ENCODE measurements at regions not wholly inside any gene's neighbourhood (a gene's known extent, or its start where the extent isn't known, plus 50 kb on each side); places are given as distances from the start of the nearest gene placed in this dataset.
"Not testable (repeated sequence)": the region's sequence is repeated elsewhere in the genome, so short reads cannot be mapped to it uniquely, and the experiment has no call there.

DNA sequence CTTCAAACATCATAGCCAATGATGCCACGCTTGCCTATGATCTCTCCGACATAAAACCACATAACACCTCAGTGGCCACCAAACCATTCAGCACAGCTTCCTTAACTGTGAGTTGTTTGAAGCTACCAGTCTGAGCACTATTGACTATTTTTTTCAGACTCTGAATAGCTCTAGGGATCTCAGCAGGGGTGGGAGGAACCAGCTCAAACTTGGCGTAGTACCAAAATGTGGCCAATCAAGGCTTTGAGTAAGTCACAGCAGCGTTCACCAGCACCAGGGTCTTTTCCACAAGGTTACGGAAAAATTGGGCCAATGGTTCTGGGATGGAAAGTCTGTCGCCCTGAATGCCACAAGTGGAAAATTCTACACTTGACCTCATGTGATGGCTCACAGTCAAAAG, 70.6 kb downstream of the SMPDL3A start:
- Histone ChIP-seq H3K4me1 (peaks cover 7% of the 10 kb centered on the region), H3K27me3 (no peaks in the 10 kb centered on the region), H3K27ac (no peak overlapping the region), H3K4me2 (peak overlapping the region; percentile 17; the same call in 1 of the 2 replicates), H3K36me3 (no peaks in the 10 kb centered on the region), H3K9ac (no peak overlapping the region), H3K4me3 (no peak overlapping the region), H4K20me1 (no peaks in the 10 kb centered on the region), H3K9me3 (no peaks in the 10 kb centered on the region)
- TF ChIP-seq Cebpa-rat (IDR thresholded peaks at IDR 0.05), result no peak

DNA sequence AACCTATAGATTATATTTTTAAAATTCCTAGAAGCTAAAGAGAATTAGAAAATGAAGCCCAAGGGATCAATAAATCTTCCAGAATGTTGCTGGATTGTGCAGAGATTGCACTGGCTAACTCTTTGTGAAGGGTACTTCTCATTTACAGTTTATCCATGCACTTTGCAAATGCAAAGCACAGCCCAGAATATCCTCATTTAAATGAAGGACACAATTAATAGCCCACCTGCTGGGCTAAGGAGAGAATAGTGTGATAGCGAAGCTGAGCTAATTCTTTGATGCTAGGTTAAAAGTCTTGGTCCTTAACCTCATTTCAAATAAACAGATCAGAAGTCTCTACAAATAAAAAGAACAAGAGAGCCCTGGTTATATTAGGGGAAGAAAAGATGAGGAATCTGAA, 72.5 kb downstream of the SMPDL3A start:
- H3K4me1 ChIP-seq, result peaks cover 7% of the 10 kb centered on the region
- no peaks in the 10 kb centered on the region for H4K20me1 ChIP-seq
- H3K9me3 ChIP-seq, result no peaks in the 10 kb centered on the region
- no peak overlapping the region for H3K9ac ChIP-seq
- H3K27ac ChIP-seq, result no peak overlapping the region
- TF ChIP-seq Cebpa-rat (IDR thresholded peaks at IDR 0.05), result no peak
- H3K4me3 ChIP-seq, result no peak overlapping the region
- H3K4me2 ChIP-seq, result no peak overlapping the region
- no peaks in the 10 kb centered on the region for H3K27me3 ChIP-seq
- H3K36me3 ChIP-seq, result no peaks in the 10 kb centered on the region

DNA sequence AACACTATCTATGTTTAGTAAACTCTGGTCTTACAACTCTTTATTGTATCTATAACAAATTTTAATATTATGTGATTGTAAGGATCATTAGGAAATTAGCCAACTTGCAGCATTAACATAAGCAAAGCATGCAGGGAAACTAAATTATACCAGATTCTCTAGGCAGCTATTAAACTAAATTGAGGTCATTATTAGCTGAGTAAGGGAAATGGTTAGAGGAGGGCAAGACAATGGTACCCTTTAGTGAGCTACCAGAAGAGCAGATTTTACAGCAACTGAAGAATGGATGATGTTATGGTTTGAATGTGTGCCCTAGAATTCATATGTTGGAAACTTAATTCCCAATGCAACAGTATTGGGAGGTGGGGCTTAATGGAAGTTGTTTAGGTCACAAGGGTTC, 79.1 kb downstream of the SMPDL3A start:
- H4K20me1 ChIP-seq, result no peaks in the 10 kb centered on the region
- H3K4me3 ChIP-seq, result no peak overlapping the region
- no peak for TF ChIP-seq Cebpa-rat (IDR thresholded peaks at IDR 0.05)
- H3K36me3 ChIP-seq, result no peaks in the 10 kb centered on the region
- no peak overlapping the region for H3K4me2 ChIP-seq
- H3K27me3 ChIP-seq, result no peaks in the 10 kb centered on the region
- no peaks in the 10 kb centered on the region for H3K9me3 ChIP-seq
- H3K27ac ChIP-seq, result no peak overlapping the region
- no peak overlapping the region for H3K9ac ChIP-seq
- H3K4me1 ChIP-seq, result no peaks in the 10 kb centered on the region

DNA sequence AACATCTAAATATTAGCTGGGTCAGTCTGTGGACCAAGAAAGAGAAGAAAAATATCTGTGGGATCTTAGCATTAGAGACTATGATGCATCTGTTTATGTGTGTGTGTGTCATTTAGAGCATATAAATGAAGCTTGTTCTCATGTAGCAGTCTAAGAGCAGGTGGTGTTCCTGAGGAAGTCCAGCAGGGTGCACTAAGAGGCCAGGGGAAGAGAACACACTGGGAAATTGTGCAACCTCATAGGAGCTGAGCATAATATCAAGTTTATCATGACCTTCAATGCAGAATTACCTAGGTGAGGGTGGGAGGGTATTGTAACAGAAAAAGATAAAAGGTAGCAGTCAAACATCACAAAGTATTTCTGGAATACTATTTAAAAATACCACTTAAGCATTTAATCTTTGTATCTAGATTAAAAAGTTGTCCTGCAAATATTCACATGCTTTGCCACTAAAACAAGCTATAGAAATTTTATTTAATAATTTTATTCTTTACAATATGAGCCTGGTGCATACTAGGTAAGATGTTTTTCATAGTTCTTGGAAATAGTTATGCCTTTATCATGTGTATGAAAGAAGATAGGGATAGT, 80.5 kb downstream of the SMPDL3A start:
- TF ChIP-seq Cebpa-rat (IDR thresholded peaks at IDR 0.05), result peak; percentile 66; the same call in 1 of the 2 replicates
- no peaks in the 10 kb centered on the region for H3K4me1 ChIP-seq
- H4K20me1 ChIP-seq, result no peaks in the 10 kb centered on the region
- H3K36me3 ChIP-seq, result no peaks in the 10 kb centered on the region
- H3K4me2 ChIP-seq, result no peak overlapping the region
- no peak overlapping the region for H3K27ac ChIP-seq
- H3K4me3 ChIP-seq, result no peak overlapping the region
- no peaks in the 10 kb centered on the region for H3K9me3 ChIP-seq
- H3K9ac ChIP-seq, result no peak overlapping the region
- H3K27me3 ChIP-seq, result no peaks in the 10 kb centered on the region

DNA sequence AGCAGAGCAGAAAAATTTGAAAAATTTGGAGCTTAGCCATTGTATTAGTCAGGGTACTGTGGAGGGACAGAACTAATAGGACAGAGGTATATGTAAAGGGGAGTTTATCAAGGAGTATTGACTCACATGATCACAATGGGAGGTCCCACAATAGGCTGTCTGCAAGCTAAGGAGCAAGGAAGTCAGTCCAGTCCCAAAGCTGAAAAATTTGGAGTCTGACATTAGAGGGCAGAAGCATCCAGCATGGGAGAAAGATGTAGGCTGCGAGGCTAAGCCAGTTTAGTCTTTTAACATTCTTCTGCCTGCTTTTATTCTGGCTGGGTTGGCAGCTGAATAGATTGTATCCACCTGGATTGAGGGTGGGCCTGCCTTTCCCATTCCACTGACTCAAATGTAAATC, 82.0 kb downstream of the SMPDL3A start:
- Histone ChIP-seq H3K4me1 (no peaks in the 10 kb centered on the region), H3K4me2 (no peak overlapping the region), H3K9me3 (no peaks in the 10 kb centered on the region), H3K36me3 (no peaks in the 10 kb centered on the region), H3K4me3 (no peak overlapping the region), H3K9ac (no peak overlapping the region), H3K27me3 (no peaks in the 10 kb centered on the region), H3K27ac (no peak overlapping the region), H4K20me1 (no peaks in the 10 kb centered on the region)
- no peak for TF ChIP-seq Cebpa-rat (IDR thresholded peaks at IDR 0.05)

DNA sequence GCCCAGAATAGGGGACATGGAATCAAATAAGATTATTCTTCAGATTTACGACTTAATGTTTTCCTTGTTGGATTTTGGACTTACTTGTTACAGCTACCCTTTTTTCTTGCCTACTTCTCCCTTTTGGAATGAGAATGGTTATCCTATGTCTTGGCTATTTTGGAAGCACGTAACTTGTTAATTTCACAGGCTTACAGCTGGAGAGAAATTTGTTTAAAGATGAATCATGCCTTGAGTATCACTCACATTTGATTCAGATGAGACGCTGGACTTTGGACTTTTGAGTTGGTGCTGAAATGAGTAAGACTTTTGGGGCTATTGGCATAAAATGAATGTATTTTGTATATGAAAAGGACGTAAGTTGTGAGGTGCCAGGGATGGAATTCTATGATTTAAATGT, 83.3 kb downstream of the SMPDL3A start:
- no peak overlapping the region for H3K4me2 ChIP-seq
- H3K4me3 ChIP-seq, result no peak overlapping the region
- no peak overlapping the region for H3K27ac ChIP-seq
- TF ChIP-seq Cebpa-rat (IDR thresholded peaks at IDR 0.05), result no peak
- H3K9me3 ChIP-seq, result no peaks in the 10 kb centered on the region
- no peaks in the 10 kb centered on the region for H3K36me3 ChIP-seq
- H4K20me1 ChIP-seq, result no peaks in the 10 kb centered on the region
- no peaks in the 10 kb centered on the region for H3K27me3 ChIP-seq
- H3K4me1 ChIP-seq, result no peaks in the 10 kb centered on the region
- H3K9ac ChIP-seq, result no peak overlapping the region

DNA sequence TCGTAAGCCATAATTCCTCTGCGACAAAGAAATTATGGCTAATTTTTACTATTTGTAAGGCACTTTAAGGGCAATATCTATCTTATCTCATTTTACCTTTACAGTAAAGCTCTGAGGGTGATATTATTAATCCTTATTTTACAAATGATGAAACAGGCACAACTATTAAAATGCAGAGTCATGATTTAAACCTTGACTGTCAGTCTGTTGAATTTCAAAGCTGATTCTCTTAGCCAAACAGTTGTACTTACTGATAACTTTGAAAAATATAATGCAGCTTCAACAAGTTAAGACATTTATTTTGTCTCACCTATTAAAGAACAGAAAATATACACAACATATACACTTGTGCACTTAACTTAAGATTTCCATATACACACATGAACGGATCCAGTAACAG, 88.2 kb downstream of the SMPDL3A start:
- no peak for TF ChIP-seq Cebpa-rat (IDR thresholded peaks at IDR 0.05)
- Histone ChIP-seq H3K9ac (no peak overlapping the region), H4K20me1 (no peaks in the 10 kb centered on the region), H3K27ac (no peak overlapping the region), H3K9me3 (no peaks in the 10 kb centered on the region), H3K4me3 (no peak overlapping the region), H3K4me1 (peaks cover 7% of the 10 kb centered on the region), H3K36me3 (no peaks in the 10 kb centered on the region), H3K4me2 (no peak overlapping the region), H3K27me3 (no peaks in the 10 kb centered on the region)

DNA sequence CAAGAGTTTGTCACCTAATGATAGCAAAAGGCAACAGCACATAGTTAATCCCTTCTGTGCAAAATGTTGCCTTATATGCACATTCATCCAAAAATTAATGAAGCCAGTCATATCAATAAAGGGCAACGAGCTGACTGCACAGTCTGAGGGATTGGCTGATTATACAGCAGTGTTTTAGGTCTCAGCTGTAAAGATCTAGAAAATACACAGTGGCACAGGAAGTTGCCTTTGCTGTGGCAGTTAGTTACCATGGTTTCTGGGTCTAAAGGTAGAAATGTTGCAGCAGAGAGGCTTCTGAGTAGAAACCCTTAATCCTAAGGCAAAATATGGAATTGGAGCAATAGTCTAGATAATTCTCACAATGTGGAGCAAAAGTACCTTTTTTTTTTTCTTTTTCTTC, 89.7 kb downstream of the SMPDL3A start:
- H3K9ac ChIP-seq, result no peak overlapping the region
- no peak overlapping the region for H3K27ac ChIP-seq
- no peaks in the 10 kb centered on the region for H3K36me3 ChIP-seq
- H3K9me3 ChIP-seq, result no peaks in the 10 kb centered on the region
- TF ChIP-seq Cebpa-rat (IDR thresholded peaks at IDR 0.05), result no peak
- H4K20me1 ChIP-seq, result no peaks in the 10 kb centered on the region
- no peak overlapping the region for H3K4me3 ChIP-seq
- H3K27me3 ChIP-seq, result no peaks in the 10 kb centered on the region
- H3K4me2 ChIP-seq, result no peak overlapping the region; the same call in 1 of the 2 replicates
- peaks cover 7% of the 10 kb centered on the region for H3K4me1 ChIP-seq

DNA sequence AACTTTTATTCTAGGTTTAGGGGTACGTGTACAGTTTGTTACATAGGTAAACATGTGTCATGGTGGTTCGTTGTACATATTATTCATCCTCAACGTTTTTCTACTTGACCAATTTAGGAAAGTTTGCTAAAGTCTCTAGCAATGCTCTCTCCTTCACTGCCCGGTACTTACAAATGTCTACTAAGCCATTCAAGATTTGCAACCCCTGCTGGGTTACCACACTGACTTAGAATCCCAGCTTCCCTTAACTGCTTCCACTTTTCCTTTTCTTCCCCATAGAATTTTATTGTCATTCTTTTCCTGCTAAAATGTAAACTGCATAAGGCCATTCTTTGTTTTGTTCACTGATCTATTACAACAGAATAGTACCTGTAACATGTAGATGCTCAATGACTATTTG, 97.4 kb downstream of the SMPDL3A start:
- no peak overlapping the region for H3K27ac ChIP-seq
- no peak overlapping the region for H3K4me2 ChIP-seq
- no peaks in the 10 kb centered on the region for H3K36me3 ChIP-seq
- no peak overlapping the region for H3K9ac ChIP-seq
- H3K9me3 ChIP-seq, result no peaks in the 10 kb centered on the region
- TF ChIP-seq Cebpa-rat (IDR thresholded peaks at IDR 0.05), result no peak
- no peaks in the 10 kb centered on the region for H3K27me3 ChIP-seq
- H3K4me3 ChIP-seq, result no peak overlapping the region
- no peaks in the 10 kb centered on the region for H4K20me1 ChIP-seq
- H3K4me1 ChIP-seq, result no peaks in the 10 kb centered on the region

DNA sequence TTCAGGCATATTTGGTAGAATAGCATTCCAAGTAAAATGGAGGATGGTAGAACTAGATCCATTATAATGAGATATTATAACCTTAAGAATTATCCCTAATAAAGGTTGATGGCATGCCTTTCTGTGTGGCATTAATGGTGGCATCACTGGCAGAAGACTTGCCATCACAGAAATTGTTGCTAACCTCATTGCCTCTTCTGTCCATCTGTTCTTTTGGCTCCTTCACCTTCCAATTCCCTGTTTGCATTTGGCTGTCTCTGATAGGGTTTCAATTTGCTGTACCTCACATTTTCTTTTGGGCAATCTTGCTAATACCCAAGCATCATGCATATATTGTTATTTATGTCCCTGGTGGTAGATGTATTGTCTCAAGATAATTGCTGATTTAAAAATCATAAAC, 98.9 kb downstream of the SMPDL3A start:
- Histone ChIP-seq H3K27me3 (no peaks in the 10 kb centered on the region), H3K9me3 (no peaks in the 10 kb centered on the region)
- no peak for TF ChIP-seq Cebpa-rat (IDR thresholded peaks at IDR 0.05)

DNA sequence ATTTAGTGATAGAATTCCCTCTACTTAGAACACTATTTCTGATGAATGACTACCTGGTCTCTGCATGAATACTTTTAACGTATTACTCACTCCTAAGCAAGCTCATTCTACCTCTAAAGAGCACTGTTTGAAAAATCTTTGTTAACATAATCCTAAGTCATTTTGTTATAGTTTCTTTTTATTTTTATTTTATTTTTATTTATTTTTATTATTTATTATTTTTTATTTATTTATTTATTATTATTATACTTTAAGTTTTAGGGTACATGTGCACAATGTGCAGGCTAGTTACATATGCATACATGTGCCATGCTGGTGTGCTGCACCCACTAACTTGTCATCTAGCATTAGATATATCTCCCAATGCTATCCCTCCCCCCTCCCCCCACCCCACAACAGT, 99.6 kb downstream of the SMPDL3A start:
- not testable (repeated sequence) for H3K9me3 ChIP-seq, H3K4me2 ChIP-seq, H3K27me3 ChIP-seq, H3K36me3 ChIP-seq, H3K4me1 ChIP-seq, H4K20me1 ChIP-seq, H3K4me3 ChIP-seq, H3K27ac ChIP-seq, H3K9ac ChIP-seq

More for the DNA sequence above, 98.9 kb downstream of the SMPDL3A start:
- no peaks in the 10 kb centered on the region for H3K36me3 ChIP-seq
- no peaks in the 10 kb centered on the region for H3K4me1 ChIP-seq
- H4K20me1 ChIP-seq, result no peaks in the 10 kb centered on the region
- H3K4me3 ChIP-seq, result no peak overlapping the region
- H3K27ac ChIP-seq, result no peak overlapping the region
- H3K4me2 ChIP-seq, result no peak overlapping the region
- no peak overlapping the region for H3K9ac ChIP-seq
